Bronchial epithelial cell (primary cell): ENCODE measurements at regions not wholly inside any gene's neighbourhood (a gene's known extent, or its start where the extent isn't known, plus 50 kb on each side); places are given as distances from the start of the nearest gene placed in this dataset.
"Not testable (repeated sequence)": the region's sequence is repeated elsewhere in the genome, so short reads cannot be mapped to it uniquely, and the experiment has no call there.

Source experiments
- DNase-seq: peaks from one replicate; pipeline ENCODE4 v3.0.0-alpha.2; 2010; ENCODE audit warnings: low read depth
- FAIRE-seq: peaks from 2 replicates; lab custom pipeline; 2011; peaks lifted over from hg19 to GRCh38; lab: Jason Lieb, UNC
- H3K27me3 ChIP-seq: 2 replicates; pipeline ENCODE4 v1.5.1; 2011; ENCODE audit warnings: low read length; ENCODE audit not compliant: control insufficient read depth, insufficient read depth
- H3K36me3 ChIP-seq: 2 replicates; pipeline ENCODE4 v1.5.1; 2011; ENCODE audit warnings: low read length; ENCODE audit not compliant: control insufficient read depth, insufficient read depth
- H3K4me3 ChIP-seq: 2 replicates; pipeline ENCODE4 v1.5.1; 2011; ENCODE audit warnings: mild to moderate bottlenecking, low read depth, low read length, control low read depth
- TF ChIP-seq, protein P1 (sequence below): IDR thresholded peaks from 2 replicates; pipeline ENCODE4 v1.5.1; 2011; ENCODE audit warnings: mild to moderate bottlenecking, moderate library complexity, low read length, control low read depth, inconsistent platforms; ENCODE audit not compliant: insufficient read depth, severe bottlenecking

- Histone ChIP-seq H3K36me3 (no peaks in the 10 kb centered on the region), H3K27me3 (no peaks in the 10 kb centered on the region), H3K4me3 (no peak overlapping the region)
- FAIRE-seq: no peak
- TF ChIP-seq, protein P1, sequence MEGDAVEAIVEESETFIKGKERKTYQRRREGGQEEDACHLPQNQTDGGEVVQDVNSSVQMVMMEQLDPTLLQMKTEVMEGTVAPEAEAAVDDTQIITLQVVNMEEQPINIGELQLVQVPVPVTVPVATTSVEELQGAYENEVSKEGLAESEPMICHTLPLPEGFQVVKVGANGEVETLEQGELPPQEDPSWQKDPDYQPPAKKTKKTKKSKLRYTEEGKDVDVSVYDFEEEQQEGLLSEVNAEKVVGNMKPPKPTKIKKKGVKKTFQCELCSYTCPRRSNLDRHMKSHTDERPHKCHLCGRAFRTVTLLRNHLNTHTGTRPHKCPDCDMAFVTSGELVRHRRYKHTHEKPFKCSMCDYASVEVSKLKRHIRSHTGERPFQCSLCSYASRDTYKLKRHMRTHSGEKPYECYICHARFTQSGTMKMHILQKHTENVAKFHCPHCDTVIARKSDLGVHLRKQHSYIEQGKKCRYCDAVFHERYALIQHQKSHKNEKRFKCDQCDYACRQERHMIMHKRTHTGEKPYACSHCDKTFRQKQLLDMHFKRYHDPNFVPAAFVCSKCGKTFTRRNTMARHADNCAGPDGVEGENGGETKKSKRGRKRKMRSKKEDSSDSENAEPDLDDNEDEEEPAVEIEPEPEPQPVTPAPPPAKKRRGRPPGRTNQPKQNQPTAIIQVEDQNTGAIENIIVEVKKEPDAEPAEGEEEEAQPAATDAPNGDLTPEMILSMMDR: no peak
- DNase-seq: no peak
These were observed 336.7 kb downstream of the GJA1 start for GRCh38 chr6:121771937-121772720.

DNA sequence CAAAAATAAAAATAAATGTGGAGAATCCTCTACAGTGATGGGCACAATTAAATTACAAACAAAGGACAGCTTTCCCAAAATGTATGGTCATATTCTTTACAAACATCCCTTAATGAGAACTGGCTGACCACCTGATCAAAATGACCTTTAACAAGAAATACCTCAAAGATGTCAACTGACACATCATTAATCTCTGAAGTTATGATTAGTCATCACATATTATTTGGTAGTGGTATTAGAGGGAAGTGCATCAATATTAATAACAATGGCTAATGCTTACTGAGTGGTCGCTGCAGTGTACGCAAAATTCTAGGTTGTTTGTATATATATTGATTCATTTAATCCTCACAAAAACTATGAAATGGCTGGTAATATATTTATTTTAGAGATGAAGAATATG lies 340.6 kb downstream of the GJA1 start:
- H3K27me3 ChIP-seq: no peaks in the 10 kb centered on the region
- no peaks in the 10 kb centered on the region for H3K36me3 ChIP-seq
- no peak overlapping the region for H3K4me3 ChIP-seq
- FAIRE-seq (no peak), DNase-seq (no peak)
- TF ChIP-seq, protein P1: no peak

DNA sequence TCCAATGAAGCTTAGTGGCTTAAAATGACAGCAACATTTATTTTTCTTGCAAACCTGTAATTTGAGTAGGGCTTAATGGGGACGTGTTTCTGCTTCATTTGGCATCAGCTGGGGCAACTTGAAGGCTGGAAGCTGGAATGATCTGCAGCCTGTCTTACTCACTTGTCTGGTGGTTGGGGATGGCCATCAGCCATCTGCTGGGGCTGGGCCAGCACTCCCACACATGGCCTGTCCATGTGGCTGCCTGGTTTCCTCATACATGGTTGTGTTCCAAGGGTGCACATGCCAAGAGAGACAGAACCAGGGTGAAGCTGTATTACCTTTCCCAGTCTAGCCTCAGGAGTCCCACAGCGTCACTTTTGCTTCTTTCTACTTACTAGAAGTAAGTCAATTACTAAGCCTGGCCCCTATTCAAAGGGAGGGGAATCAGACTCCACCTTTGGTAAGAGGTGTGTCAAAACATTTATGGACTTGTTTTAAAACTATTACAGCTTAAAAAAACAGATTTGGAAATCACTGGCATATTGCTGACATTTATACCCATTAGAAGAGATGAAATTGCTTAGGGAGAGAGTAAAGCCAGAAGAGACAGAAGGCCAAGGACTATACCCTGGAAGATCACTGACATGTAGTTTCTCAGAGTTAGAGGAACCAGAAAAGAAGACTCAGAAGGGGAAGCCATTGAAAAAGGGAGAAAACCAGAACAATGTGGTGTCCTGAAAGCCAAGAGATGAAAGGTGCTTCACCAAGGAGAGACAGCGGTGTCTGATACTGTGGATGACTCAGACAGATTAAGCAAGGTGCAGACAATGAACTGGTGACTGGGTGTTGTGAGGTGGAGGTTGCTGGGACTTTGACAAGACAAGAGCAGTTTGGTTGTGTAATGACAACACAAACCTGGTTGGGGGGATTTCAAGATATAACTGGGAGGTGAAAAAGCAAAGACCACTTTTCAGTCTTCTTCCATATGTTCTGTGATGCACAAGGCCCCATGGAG lies 345.2 kb downstream of the GJA1 start:
- H3K27me3 ChIP-seq: no peaks in the 10 kb centered on the region
- H3K4me3 ChIP-seq: no peak overlapping the region
- TF ChIP-seq, protein P1: no peak
- H3K36me3 ChIP-seq: no peaks in the 10 kb centered on the region
- DNase-seq (peak; percentile 94), FAIRE-seq (peak; percentile 84)

- no peak for DNase-seq
- no peak overlapping the region for H3K4me3 ChIP-seq
- TF ChIP-seq, protein P1: peak; percentile 2
- no peaks in the 10 kb centered on the region for H3K36me3 ChIP-seq
- no peaks in the 10 kb centered on the region for H3K27me3 ChIP-seq
- FAIRE-seq: no peak
These were observed 356.2 kb downstream of the GJA1 start for GRCh38 chr6:121791396-121792315.

- no peak for FAIRE-seq
These were observed 359.2 kb downstream of the GJA1 start for GRCh38 chr6:121794630-121795029.

DNA sequence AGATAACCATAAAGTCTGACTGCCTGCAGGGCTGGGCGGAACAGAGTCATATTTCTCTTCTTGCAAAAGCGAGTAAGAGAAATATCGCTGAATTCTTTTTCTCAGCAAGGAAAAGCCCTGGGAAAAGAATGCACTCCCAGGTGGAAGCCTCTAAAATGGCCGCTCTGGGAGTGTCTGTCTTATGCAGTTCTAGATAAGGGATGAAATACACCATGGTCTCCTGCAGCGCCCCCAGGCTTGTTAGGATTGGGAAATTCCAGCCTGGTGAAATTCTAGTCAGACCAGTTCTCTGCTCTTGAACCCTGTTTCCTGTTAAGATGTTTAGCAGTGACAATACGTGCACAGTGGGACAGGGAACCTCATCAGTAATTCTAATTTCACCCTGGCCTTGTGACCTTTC lies 362.2 kb downstream of the GJA1 start:
- not testable (repeated sequence) for H3K36me3 ChIP-seq, H3K27me3 ChIP-seq, DNase-seq, FAIRE-seq, H3K4me3 ChIP-seq

More at GRCh38 chr6:121794630-121795029, 359.2 kb downstream of the GJA1 start:
- Histone ChIP-seq H3K27me3 (no peaks in the 10 kb centered on the region), H3K4me3 (no peak overlapping the region), H3K36me3 (no peaks in the 10 kb centered on the region)
- TF ChIP-seq, protein P1: no peak
- peak; percentile 95 for DNase-seq

DNA sequence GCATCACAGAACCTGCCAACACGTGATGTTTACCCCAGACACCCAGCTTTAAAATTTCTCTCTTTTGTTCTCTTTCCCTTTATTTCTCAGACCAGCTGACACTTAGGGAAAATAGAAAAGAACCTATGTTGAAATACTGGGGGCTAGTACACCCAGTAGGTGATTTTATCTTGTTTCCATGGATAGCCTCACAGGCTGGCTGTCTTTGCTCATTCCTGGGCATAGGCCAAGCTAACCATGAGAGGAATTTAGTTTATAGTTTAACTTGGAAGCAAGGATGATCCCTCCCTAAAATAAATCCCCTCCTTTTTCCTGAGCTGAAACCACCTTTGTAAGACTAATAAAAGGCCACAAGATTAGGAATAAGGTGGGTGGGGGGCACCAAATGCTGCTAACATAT lies 362.7 kb downstream of the GJA1 start:
- H3K36me3 ChIP-seq, H3K4me3 ChIP-seq, FAIRE-seq, H3K27me3 ChIP-seq, DNase-seq: not testable (repeated sequence)
